ENCODE measurements at regions not wholly inside any gene's neighbourhood (a gene's known extent, or its start where the extent isn't known, plus 50 kb on each side); places are given as distances from the start of the nearest gene placed in this dataset.

DNA sequence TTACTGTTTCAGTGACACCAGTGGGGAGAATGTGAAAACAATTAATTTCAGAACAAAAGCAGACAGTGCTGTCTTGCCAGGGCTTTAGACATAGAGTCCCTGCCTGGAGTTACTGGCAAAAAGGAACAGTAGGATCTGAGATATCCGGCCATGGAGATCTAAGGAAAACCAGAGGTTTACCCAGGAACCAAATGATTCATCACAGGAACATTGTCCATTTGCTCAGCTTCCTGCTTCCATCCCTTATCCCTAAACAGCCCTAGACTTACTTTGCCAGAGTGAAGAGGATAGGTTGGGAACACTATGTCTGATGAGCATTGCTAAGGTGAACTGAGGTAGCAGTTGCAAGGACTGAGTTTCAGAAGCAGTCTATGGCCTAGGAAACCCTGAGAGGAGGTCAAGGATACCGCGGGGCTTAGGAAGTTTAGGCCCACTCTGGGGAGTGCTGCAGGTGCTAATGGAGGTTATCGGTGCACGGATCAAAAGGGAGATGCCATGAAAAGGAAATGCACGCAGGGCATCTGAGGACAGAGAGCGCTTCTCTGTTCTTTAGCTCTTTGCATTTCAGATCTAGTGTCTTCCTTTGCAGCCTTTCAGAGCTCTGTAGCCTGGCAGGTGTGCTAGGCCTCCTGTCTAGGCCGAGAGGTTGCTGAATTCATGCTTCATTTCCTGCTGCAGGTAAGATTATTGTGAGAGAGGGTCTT, 223.9 kb downstream of the CDCA7 start:
- DNase-seq (no peak), ATAC-seq (no peak)
- Mint-ChIP-seq H3K4me1 (ENCODE audit: low read depth) (no peaks in the 10 kb centered on the region), H3K36me3 (ENCODE audit: insufficient read depth) (no peaks in the 10 kb centered on the region), H3K9me3 (no peaks in the 10 kb centered on the region), H3K27me3 (ENCODE audit: low read depth) (no peaks in the 10 kb centered on the region), H3K4me3 (no peak overlapping the region)

GRCh38 chr2:173580351-173580750, 225.7 kb downstream of the CDCA7 start:
- Mint-ChIP-seq H3K4me3 (no peak overlapping the region), H3K36me3 (ENCODE audit: insufficient read depth) (no peaks in the 10 kb centered on the region)
- ATAC-seq: no peak

GRCh38 chr2:173580956-173581355, 226.3 kb downstream of the CDCA7 start:
- Mint-ChIP-seq H3K4me1 (ENCODE audit: low read depth) (no peaks in the 10 kb centered on the region), H3K27me3 (ENCODE audit: low read depth) (peaks cover 4% of the 10 kb centered on the region), H3K9me3 (no peaks in the 10 kb centered on the region), H3K4me3 (no peak overlapping the region), H3K36me3 (ENCODE audit: insufficient read depth) (no peaks in the 10 kb centered on the region)
- DNase-seq (no peak), ATAC-seq (no peak)

More at GRCh38 chr2:173580351-173580750, 225.7 kb downstream of the CDCA7 start:
- no peaks in the 10 kb centered on the region for H3K4me1 Mint-ChIP-seq (ENCODE audit: low read depth)
- peaks cover 4% of the 10 kb centered on the region for H3K27me3 Mint-ChIP-seq (ENCODE audit: low read depth)
- H3K9me3 Mint-ChIP-seq: no peaks in the 10 kb centered on the region
- no peak for DNase-seq

GRCh38 chr2:173583196-173583595, 228.5 kb downstream of the CDCA7 start:
- no peak overlapping the region for H3K4me3 Mint-ChIP-seq
- peaks cover 13% of the 10 kb centered on the region for H3K27me3 Mint-ChIP-seq (ENCODE audit: low read depth)
- H3K9me3 Mint-ChIP-seq: no peaks in the 10 kb centered on the region
- no peak for ATAC-seq
- no peaks in the 10 kb centered on the region for H3K4me1 Mint-ChIP-seq (ENCODE audit: low read depth)
- H3K36me3 Mint-ChIP-seq (ENCODE audit: insufficient read depth): no peaks in the 10 kb centered on the region
- no peak for DNase-seq

DNA sequence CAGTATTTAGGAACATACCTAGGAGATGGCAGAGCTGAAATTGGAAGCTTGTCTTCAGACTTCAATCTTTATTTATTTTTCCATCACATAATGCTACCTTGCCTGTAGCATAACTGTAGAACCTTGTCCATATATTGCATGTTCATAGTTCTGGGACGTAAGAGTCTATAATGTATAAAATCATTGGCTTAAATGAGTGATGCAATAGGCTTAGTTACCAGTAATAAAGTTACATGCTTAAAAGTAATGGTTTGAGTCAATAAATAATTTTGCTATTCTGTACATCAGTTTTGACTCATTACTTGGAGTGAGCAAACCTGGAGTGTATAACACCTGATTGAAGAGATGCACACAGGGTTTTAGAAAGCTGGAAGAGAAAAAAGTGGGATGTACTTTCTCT, 229.3 kb downstream of the CDCA7 start:
- Mint-ChIP-seq H3K9me3 (no peaks in the 10 kb centered on the region), H3K27me3 (ENCODE audit: low read depth) (peaks cover 13% of the 10 kb centered on the region), H3K4me1 (ENCODE audit: low read depth) (no peaks in the 10 kb centered on the region), H3K4me3 (no peak overlapping the region), H3K36me3 (ENCODE audit: insufficient read depth) (no peaks in the 10 kb centered on the region)
- DNase-seq: no peak
- no peak for ATAC-seq

GRCh38 chr2:173584676-173585458, 230.2 kb downstream of the CDCA7 start:
- H3K27me3 Mint-ChIP-seq (ENCODE audit: low read depth): peaks cover 13% of the 10 kb centered on the region
- no peaks in the 10 kb centered on the region for H3K9me3 Mint-ChIP-seq
- H3K4me1 Mint-ChIP-seq (ENCODE audit: low read depth): no peaks in the 10 kb centered on the region
- H3K4me3 Mint-ChIP-seq: no peak overlapping the region
- ATAC-seq (no peak), DNase-seq (no peak)
- no peaks in the 10 kb centered on the region for H3K36me3 Mint-ChIP-seq (ENCODE audit: insufficient read depth)

DNA sequence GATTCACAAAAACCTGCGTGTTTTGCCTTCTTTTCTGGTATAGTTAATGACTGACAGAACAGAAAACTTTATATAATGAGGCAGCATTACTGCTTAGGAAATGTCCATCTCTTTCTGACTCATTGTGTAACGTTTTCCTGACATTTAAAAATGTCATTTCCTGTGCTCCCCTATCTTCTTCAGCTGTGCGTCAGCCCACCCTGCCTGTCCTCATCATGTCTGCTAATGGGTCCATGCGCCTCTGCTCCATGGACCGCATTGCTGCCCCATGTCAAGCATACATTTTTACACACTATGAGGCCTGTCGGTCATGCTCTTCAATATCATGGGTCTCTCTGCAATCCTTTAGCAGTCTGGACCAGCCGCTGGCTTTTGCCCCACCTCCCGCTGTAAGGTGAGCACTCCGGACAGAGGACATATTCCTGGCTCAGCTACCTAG, 234.3 kb downstream of the CDCA7 start:
- Mint-ChIP-seq H3K36me3 (ENCODE audit: insufficient read depth) (no peaks in the 10 kb centered on the region), H3K4me1 (ENCODE audit: low read depth) (no peaks in the 10 kb centered on the region), H3K9me3 (peaks cover 11% of the 10 kb centered on the region), H3K27me3 (ENCODE audit: low read depth) (peaks cover 13% of the 10 kb centered on the region), H3K4me3 (no peak overlapping the region)
- ATAC-seq: no peak
- no peak for DNase-seq

DNA sequence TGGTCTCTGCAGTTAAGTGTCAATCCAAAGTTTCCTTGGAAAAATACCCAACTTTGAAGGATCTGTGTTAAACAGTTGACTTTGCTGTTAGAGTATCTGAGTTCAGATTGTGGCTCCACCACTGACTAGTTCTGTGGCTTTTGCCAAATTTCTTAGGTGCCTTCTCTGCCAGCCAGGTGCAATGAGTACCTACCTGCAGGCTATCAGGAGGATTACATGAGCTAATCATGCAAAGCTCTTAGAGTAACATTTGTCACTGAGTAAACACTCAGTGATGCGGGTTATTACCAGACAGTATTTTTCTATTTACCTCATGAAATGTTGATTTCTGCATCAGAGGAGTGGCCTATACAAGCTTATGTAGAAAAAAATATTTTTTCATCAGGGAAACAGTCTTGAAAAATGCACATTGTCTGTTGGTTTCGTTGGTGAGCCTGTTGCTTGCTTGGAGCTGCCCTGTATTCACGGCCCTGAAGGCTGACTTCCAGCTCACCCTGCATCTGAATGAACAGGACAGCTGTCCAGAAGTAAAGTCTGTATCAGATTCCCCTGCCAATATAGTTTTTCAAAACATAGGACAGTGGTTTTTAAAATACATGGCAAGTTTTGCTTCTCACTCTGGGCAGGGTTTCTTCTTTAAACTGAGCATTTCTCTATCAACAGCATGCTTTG, 235.1 kb downstream of the CDCA7 start:
- Mint-ChIP-seq H3K4me3 (no peak overlapping the region), H3K9me3 (peaks cover 11% of the 10 kb centered on the region), H3K36me3 (ENCODE audit: insufficient read depth) (no peaks in the 10 kb centered on the region), H3K27me3 (ENCODE audit: low read depth) (peaks cover 11% of the 10 kb centered on the region), H3K4me1 (ENCODE audit: low read depth) (no peaks in the 10 kb centered on the region)
- no peak for DNase-seq
- no peak for ATAC-seq

DNA sequence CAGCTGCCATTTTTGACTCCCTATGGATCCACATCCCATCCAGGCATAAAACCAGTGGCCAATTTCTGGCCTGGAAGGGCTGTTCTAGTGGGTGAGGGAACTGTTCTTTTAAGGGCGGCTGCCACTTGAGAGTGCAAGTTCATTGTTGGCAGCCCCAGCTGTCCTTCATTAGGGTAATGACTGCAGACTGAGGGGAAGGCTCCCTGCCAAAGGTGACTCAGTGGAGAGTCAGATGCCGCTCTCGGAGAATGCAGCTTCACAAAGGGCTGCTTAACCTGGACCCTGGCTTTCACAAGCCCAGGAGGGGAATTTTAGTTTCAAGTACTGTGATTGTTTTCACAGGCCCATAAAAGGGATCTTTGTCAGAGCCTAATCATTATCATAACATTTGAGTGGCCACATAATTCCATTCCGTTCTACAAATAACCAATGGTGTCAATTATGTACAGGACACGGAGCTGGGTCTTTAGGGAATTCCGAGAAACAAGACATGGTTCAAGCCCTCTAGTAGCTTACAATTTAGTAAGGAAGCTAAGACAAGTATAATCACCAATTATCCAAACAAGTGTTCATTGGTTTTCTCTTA, 235.7 kb downstream of the CDCA7 start:
- peaks cover 13% of the 10 kb centered on the region for H3K27me3 Mint-ChIP-seq (ENCODE audit: low read depth)
- no peaks in the 10 kb centered on the region for H3K36me3 Mint-ChIP-seq (ENCODE audit: insufficient read depth)
- no peak overlapping the region for H3K4me3 Mint-ChIP-seq
- peaks cover 11% of the 10 kb centered on the region for H3K9me3 Mint-ChIP-seq
- ATAC-seq (no peak), DNase-seq (no peak)
- H3K4me1 Mint-ChIP-seq (ENCODE audit: low read depth): no peaks in the 10 kb centered on the region

DNA sequence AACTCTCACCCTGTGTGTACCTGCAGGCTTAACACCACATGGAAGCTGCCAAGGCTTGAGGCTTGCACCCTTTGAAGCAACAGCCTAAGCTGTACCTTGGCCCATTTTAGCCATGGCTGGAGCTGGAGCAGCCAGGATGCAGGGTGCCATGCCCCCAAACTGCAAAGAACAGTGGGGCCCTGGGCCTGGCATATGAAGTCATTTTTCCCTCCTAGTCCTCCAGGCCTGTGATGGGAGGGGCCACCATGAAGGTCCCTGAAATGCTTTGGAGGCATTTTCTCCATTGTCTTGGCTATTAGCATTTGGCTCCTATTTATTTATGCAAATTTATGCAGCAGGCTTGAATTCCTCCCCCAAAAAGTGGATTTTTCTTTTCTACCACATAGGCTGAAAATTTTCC, 238.4 kb downstream of the CDCA7 start:
- H3K4me1 Mint-ChIP-seq (ENCODE audit: low read depth): no peaks in the 10 kb centered on the region
- H3K36me3 Mint-ChIP-seq (ENCODE audit: insufficient read depth): no peaks in the 10 kb centered on the region
- no peak for ATAC-seq
- H3K27me3 Mint-ChIP-seq (ENCODE audit: low read depth): peaks cover 4% of the 10 kb centered on the region
- no peak overlapping the region for H3K4me3 Mint-ChIP-seq
- peaks cover 11% of the 10 kb centered on the region for H3K9me3 Mint-ChIP-seq
- no peak for DNase-seq

GRCh38 chr2:173596244-173596643, 241.6 kb downstream of the CDCA7 start:
- no peaks in the 10 kb centered on the region for H3K36me3 Mint-ChIP-seq (ENCODE audit: insufficient read depth)
- H3K9me3 Mint-ChIP-seq: peaks cover 11% of the 10 kb centered on the region
- H3K4me1 Mint-ChIP-seq (ENCODE audit: low read depth): no peaks in the 10 kb centered on the region
- H3K4me3 Mint-ChIP-seq: no peak overlapping the region
- DNase-seq (no peak), ATAC-seq (no peak)
- peaks cover 6% of the 10 kb centered on the region for H3K27me3 Mint-ChIP-seq (ENCODE audit: low read depth)

GRCh38 chr2:173598525-173598924, 243.9 kb downstream of the CDCA7 start:
- ATAC-seq: no peak
- H3K9me3 Mint-ChIP-seq: peaks cover 4% of the 10 kb centered on the region
- H3K36me3 Mint-ChIP-seq (ENCODE audit: insufficient read depth): no peaks in the 10 kb centered on the region
- peaks cover 8% of the 10 kb centered on the region for H3K27me3 Mint-ChIP-seq (ENCODE audit: low read depth)
- H3K4me3 Mint-ChIP-seq: no peak overlapping the region
- H3K4me1 Mint-ChIP-seq (ENCODE audit: low read depth): no peaks in the 10 kb centered on the region
- no peak for DNase-seq

DNA sequence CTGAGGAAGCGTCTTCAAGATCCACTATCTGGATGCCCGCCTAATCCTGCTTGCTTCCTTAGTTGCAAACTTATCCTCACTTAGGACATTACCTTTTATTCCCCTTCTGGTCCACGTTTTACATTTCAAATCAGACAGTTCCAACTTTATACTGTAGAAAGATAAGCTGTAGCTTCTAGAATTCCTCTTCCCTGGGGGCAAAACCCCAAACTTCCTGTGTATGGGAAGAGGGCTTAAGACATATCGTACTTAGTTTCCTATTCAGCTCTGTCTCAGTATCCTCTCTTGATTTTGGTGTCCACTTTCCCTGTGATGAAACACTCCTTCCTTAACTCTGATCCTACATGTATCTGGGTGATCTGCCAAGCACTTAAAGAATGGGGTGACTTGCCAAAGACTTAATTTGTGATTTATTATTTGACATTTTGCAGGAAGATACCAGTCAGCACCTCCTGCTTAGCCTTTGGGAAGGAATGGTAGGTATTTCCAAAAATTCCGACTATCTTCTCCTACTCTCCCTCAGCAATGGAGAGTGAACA, 245.2 kb downstream of the CDCA7 start:
- ATAC-seq (no peak), DNase-seq (no peak)
- Mint-ChIP-seq H3K36me3 (ENCODE audit: insufficient read depth) (no peaks in the 10 kb centered on the region), H3K27me3 (ENCODE audit: low read depth) (peaks cover 8% of the 10 kb centered on the region), H3K9me3 (no peaks in the 10 kb centered on the region), H3K4me1 (ENCODE audit: low read depth) (no peaks in the 10 kb centered on the region), H3K4me3 (no peak overlapping the region)

GRCh38 chr2:173602153-173602795, 247.6 kb downstream of the CDCA7 start:
- Mint-ChIP-seq H3K4me1 (ENCODE audit: low read depth) (no peaks in the 10 kb centered on the region), H3K4me3 (no peak overlapping the region), H3K36me3 (ENCODE audit: insufficient read depth) (no peaks in the 10 kb centered on the region), H3K27me3 (ENCODE audit: low read depth) (peaks cover 9% of the 10 kb centered on the region), H3K9me3 (no peaks in the 10 kb centered on the region)
- DNase-seq: no peak
- no peak for ATAC-seq
